OCI-LY3 (cell line): ENCODE measurements at regions not wholly inside any gene's neighbourhood (a gene's known extent, or its start where the extent isn't known, plus 50 kb on each side); places are given as distances from the start of the nearest gene placed in this dataset.

Experiments used
- H2AFZ ChIP-seq: fragments of 200-600, 300-600 bp; shearing (Covaris generic); 2 replicates; pipeline ENCODE4 v1.6.0; 2014; ENCODE audit warnings: antibody characterized with exemption, low read depth, low read length
- H3K27ac ChIP-seq: fragments of 200-600, 300-600 bp; sonication (generic); 2 replicates; pipeline ENCODE4 v1.5.1; 2014; ENCODE audit warnings: mild to moderate bottlenecking, low read length, moderate library complexity, mixed read lengths
- H3K27me3 ChIP-seq: fragments of 200-600, 300-600 bp; sonication (generic); 2 replicates; pipeline ENCODE4 v1.6.1; 2014; ENCODE audit warnings: low read depth, low read length, mixed read lengths
- H3K36me3 ChIP-seq: fragments of 200-600, 300-600 bp; sonication (generic); replicated peaks from 2 replicates; pipeline ENCODE3; 2014; ENCODE audit warnings: low read depth, low read length, mixed read lengths
- H3K4me1 ChIP-seq: fragments of 300-600, 200-600 bp; sonication (generic); 2 replicates; pipeline ENCODE4 v1.6.1; 2014; ENCODE audit warnings: low read length, mixed read lengths
- H3K4me2 ChIP-seq: fragments of 200-600, 300-600 bp; sonication (generic); 2 replicates; pipeline ENCODE4 v1.6.1; 2014; ENCODE audit warnings: low read length, mixed read lengths
- H3K4me3 ChIP-seq: fragments of 300-600, 200-600 bp; sonication (generic); 2 replicates; pipeline ENCODE4 v1.5.1; 2014; ENCODE audit warnings: antibody characterized with exemption, mild to moderate bottlenecking, low read length, moderate library complexity
- H3K79me2 ChIP-seq: fragments of 300-600, 200-600 bp; shearing (Covaris generic); 2 replicates; pipeline ENCODE4 v1.6.1; 2014; ENCODE audit warnings: mild to moderate bottlenecking, low read length, mixed read lengths
- H3K9ac ChIP-seq: fragments of 300-600, 200-600 bp; shearing (Covaris generic); 2 replicates; pipeline ENCODE4 v1.6.0; 2014; ENCODE audit warnings: mild to moderate bottlenecking, low read length, moderate library complexity
- H3K9me3 ChIP-seq: fragments of 200-600, 300-600 bp; shearing (Covaris generic); 2 replicates; pipeline ENCODE4 v1.6.1; 2014; ENCODE audit warnings: low read length, mixed read lengths; ENCODE audit not compliant: insufficient read depth
- H4K20me1 ChIP-seq: fragments of 200-600, 300-600 bp; sonication (generic); 2 replicates; pipeline ENCODE4 v1.6.1; 2016; ENCODE audit warnings: low read length, mixed read lengths; ENCODE audit not compliant: insufficient read depth
- EZH2phosphoT487 ChIP-seq: fragments of 200-600 bp; shearing (Covaris generic); IDR thresholded peaks from 2 replicates; pipeline ENCODE4 v1.6.1; 2018; ENCODE audit warnings: antibody characterized with exemption, mixed run types, low read depth
- TF ChIP-seq, protein P1 (sequence below): fragments of 200-600, 300-600 bp; sonication (generic); IDR thresholded peaks from 2 replicates; pipeline ENCODE4 v1.5.1; 2014; ENCODE audit warnings: antibody characterized with exemption, low read length, low read depth

DNA sequence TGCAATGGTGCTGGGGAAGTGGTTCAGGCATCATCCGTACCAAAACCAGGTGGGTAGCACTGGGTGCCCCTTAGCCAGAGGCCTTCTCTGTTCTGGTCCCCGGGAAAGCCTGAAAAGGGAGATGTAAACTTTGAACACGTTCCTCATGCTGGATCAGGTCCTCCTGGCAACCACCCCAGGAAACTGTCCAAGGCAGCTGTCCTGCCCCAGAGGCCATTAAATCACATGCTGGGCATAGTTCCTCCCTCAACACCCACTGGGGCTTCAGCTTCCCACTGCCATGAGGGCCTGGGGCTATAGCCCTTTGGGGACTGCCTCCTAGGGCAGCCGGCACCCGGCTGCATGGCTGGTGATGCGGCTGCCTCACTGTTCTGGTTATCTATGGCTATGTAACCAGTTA is 228.9 kb upstream of the MVB12B start:
- Histone ChIP-seq H3K27ac (no peak overlapping the region), H3K4me1 (no peaks in the 10 kb centered on the region), H3K79me2 (no peaks in the 10 kb centered on the region), H3K4me3 (no peak overlapping the region), H4K20me1 (no peaks in the 10 kb centered on the region), H3K36me3 (no peaks in the 10 kb centered on the region), H3K9ac (no peak overlapping the region), H3K27me3 (peaks cover 10% of the 10 kb centered on the region; the same call in 1 of the 2 replicates), H2AFZ (no peak overlapping the region), H3K4me2 (no peak overlapping the region), H3K9me3 (no peaks in the 10 kb centered on the region)
- TF ChIP-seq, protein P1, sequence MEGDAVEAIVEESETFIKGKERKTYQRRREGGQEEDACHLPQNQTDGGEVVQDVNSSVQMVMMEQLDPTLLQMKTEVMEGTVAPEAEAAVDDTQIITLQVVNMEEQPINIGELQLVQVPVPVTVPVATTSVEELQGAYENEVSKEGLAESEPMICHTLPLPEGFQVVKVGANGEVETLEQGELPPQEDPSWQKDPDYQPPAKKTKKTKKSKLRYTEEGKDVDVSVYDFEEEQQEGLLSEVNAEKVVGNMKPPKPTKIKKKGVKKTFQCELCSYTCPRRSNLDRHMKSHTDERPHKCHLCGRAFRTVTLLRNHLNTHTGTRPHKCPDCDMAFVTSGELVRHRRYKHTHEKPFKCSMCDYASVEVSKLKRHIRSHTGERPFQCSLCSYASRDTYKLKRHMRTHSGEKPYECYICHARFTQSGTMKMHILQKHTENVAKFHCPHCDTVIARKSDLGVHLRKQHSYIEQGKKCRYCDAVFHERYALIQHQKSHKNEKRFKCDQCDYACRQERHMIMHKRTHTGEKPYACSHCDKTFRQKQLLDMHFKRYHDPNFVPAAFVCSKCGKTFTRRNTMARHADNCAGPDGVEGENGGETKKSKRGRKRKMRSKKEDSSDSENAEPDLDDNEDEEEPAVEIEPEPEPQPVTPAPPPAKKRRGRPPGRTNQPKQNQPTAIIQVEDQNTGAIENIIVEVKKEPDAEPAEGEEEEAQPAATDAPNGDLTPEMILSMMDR, result no peak
- TF ChIP-seq EZH2phosphoT487, result no peak

DNA sequence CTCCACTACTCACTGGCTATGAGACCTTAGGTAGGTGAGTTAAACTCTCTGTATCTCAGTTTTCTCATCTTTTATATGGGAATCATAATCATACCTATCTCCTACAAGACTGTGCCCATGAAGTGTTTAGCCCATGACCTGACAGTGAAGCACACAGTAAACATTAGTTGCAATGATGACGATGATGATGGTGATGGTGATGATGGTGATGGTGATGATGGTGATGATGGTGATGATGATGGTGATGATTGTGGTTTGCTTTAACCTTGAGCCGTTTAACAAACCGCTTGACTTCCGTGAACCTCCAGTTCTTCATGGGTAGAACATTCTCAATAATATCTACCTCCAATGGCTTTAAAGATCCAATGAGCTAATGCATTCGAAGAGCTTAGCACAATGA is 220.2 kb upstream of the MVB12B start:
- Histone ChIP-seq H3K36me3 (no peaks in the 10 kb centered on the region), H3K79me2 (no peaks in the 10 kb centered on the region), H4K20me1 (no peaks in the 10 kb centered on the region), H3K4me1 (no peaks in the 10 kb centered on the region), H3K4me3 (no peak overlapping the region), H2AFZ (no peak overlapping the region), H3K9me3 (no peaks in the 10 kb centered on the region), H3K27ac (no peak overlapping the region), H3K4me2 (no peak overlapping the region), H3K9ac (no peak overlapping the region), H3K27me3 (peaks cover 7% of the 10 kb centered on the region; the same call in 1 of the 2 replicates)
- TF ChIP-seq, protein P1, result no peak
- TF ChIP-seq EZH2phosphoT487, result no peak

DNA sequence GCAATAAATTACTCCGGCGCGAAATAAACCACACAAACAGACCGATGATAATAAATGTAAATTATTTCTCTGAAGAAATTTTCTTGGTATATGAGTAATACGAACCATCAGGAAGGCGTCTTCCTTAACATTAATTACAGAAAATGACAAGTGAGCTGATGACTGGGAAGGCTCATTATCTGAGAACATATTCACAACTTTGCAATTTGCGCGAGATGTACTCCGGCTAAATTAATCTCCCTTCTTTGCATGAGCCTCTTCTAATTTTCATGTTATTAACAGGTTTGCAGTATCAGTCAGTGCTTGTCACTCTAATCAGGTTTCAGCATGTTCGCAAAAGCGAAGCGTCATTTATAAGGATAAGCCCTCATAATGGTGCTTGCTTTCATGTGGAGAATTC is 218.9 kb upstream of the MVB12B start:
- no peaks in the 10 kb centered on the region for H3K9me3 ChIP-seq
- TF ChIP-seq EZH2phosphoT487, result no peak
- H4K20me1 ChIP-seq, result no peaks in the 10 kb centered on the region
- peaks cover 7% of the 10 kb centered on the region; the same call in 1 of the 2 replicates for H3K27me3 ChIP-seq
- no peaks in the 10 kb centered on the region for H3K36me3 ChIP-seq
- no peak overlapping the region for H3K9ac ChIP-seq
- no peak overlapping the region for H3K27ac ChIP-seq
- H3K4me1 ChIP-seq, result no peaks in the 10 kb centered on the region
- H2AFZ ChIP-seq, result no peak overlapping the region
- H3K4me3 ChIP-seq, result no peak overlapping the region
- H3K79me2 ChIP-seq, result no peaks in the 10 kb centered on the region
- H3K4me2 ChIP-seq, result no peak overlapping the region

DNA sequence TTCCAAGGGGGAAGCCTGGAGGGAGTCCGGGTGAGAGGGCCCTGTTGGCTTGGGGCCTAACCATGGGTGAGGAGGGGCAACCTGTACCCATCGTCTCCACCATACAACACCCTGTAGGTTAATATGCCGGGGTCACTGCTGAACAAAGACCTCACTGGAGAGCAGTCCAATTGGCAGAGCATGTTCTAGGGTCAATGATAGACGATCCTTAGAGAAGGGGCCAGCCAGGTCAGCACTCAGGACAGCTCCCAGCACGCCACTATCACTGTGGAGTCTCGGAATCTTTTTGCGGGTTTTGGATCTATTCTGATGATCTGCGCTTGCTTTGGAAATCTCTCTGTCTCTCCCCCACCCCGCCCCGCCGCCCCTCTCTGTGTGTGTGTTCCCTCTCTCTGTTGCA is 218.4 kb upstream of the MVB12B start:
- Histone ChIP-seq H4K20me1 (no peaks in the 10 kb centered on the region), H3K4me1 (no peaks in the 10 kb centered on the region), H3K9me3 (no peaks in the 10 kb centered on the region), H3K4me2 (no peak overlapping the region), H3K9ac (no peak overlapping the region), H3K79me2 (no peaks in the 10 kb centered on the region), H3K36me3 (no peaks in the 10 kb centered on the region), H2AFZ (no peak overlapping the region), H3K27ac (no peak overlapping the region), H3K4me3 (no peak overlapping the region), H3K27me3 (peaks cover 3% of the 10 kb centered on the region; the same call in 1 of the 2 replicates)
- no peak for TF ChIP-seq EZH2phosphoT487
- TF ChIP-seq, protein P1, result no peak

DNA sequence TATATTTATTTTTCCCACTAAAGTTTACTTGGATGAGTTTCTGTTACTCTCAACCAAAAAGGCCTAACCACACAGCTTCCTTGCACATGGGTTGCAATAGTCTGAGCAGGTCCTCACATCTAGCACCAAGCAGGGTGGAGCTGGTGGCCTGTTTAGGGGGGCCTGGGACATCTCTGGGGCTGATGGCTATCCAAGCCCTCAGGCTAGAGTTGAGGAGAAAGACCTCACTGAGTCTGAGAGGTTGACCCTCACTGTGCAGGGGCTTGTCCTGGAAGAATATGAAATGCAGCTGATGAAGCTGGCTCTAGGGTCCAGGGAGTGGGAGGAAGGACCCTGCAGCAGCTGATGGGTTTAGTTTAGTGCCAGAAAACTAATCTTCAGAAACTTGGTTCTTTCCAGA is 217.1 kb upstream of the MVB12B start:
- Histone ChIP-seq H3K79me2 (no peaks in the 10 kb centered on the region), H3K4me2 (no peak overlapping the region), H3K9ac (no peak overlapping the region), H3K9me3 (no peaks in the 10 kb centered on the region), H3K27ac (no peak overlapping the region), H3K36me3 (no peaks in the 10 kb centered on the region), H2AFZ (no peak overlapping the region), H4K20me1 (no peaks in the 10 kb centered on the region), H3K27me3 (peaks cover 3% of the 10 kb centered on the region), H3K4me3 (no peak overlapping the region), H3K4me1 (no peaks in the 10 kb centered on the region)
- TF ChIP-seq EZH2phosphoT487, result no peak
- TF ChIP-seq, protein P1, result no peak
